SU-DHL-6 (cell line): ENCODE measurements at regions not wholly inside any gene's neighbourhood (a gene's known extent, or its start where the extent isn't known, plus 50 kb on each side); places are given as distances from the start of the nearest gene placed in this dataset.

Source experiments
- H2AFZ ChIP-seq: fragments of 200-600 bp; sonication (generic); 2 replicates; pipeline ENCODE4 v1.6.1; 2014; ENCODE audit warnings: low read depth, mild to moderate bottlenecking, moderate library complexity, mixed read lengths, antibody characterized with exemption, low read length; ENCODE audit not compliant: severe bottlenecking
- H3F3A ChIP-seq: fragments of 200-600 bp; shearing (Covaris generic); 2 replicates; pipeline ENCODE4 v1.6.0; 2016; ENCODE audit warnings: antibody characterized with exemption, mild to moderate bottlenecking; ENCODE audit not compliant: insufficient read depth
- H3K27ac ChIP-seq: fragments of 200-600 bp; sonication (generic); 2 replicates; pipeline ENCODE4 v1.5.1; 2016; ENCODE audit warnings: low read depth, mild to moderate bottlenecking, low read length, moderate library complexity, mixed read lengths
- H3K27me3 ChIP-seq: fragments of 200-600 bp; sonication (generic), shearing (Covaris generic); 2 replicates; pipeline ENCODE4 v1.6.0; 2014; ENCODE audit warnings: mild to moderate bottlenecking, low read length
- H3K36me3 ChIP-seq: fragments of 200-600 bp; sonication (generic); 2 replicates; pipeline ENCODE4 v1.6.1; 2014; ENCODE audit warnings: mild to moderate bottlenecking, low read length, mixed read lengths
- H3K4me2 ChIP-seq: fragments of 300-600, 200-600 bp; shearing (Covaris generic), sonication (generic); 2 replicates; pipeline ENCODE4 v1.6.0; 2014; ENCODE audit warnings: low read length, low read depth, mild to moderate bottlenecking; ENCODE audit not compliant: poor library complexity, severe bottlenecking
- H3K4me3 ChIP-seq: fragments of 200-600 bp; sonication (generic); 2 replicates; pipeline ENCODE4 v1.5.1; 2014; ENCODE audit warnings: antibody characterized with exemption, low read length, mild to moderate bottlenecking, mixed read lengths; ENCODE audit not compliant: insufficient read depth, poor library complexity, severe bottlenecking
- H3K79me2 ChIP-seq: fragments of 200-600 bp; sonication (generic); 2 replicates; pipeline ENCODE4 v1.6.1; 2014; ENCODE audit warnings: mild to moderate bottlenecking, low read length, moderate library complexity; ENCODE audit not compliant: insufficient read depth
- H3K9ac ChIP-seq: fragments of 200-600 bp; sonication (generic); 2 replicates; pipeline ENCODE4 v1.7.0; 2014; ENCODE audit warnings: mild to moderate bottlenecking, low read length
- H3K9me2 ChIP-seq: fragments of 200-600 bp; sonication (generic); replicated peaks from 2 replicates; pipeline ENCODE4 v1.6.1; 2014; ENCODE audit warnings: low read length; ENCODE audit not compliant: insufficient read depth
- H3K9me3 ChIP-seq: fragments of 200-600 bp; sonication (generic); 2 replicates; pipeline ENCODE4 v1.6.1; 2014; ENCODE audit warnings: low read length, mixed read lengths; ENCODE audit not compliant: insufficient read depth
- H4K20me1 ChIP-seq: fragments of 200-600 bp; sonication (generic); 2 replicates; pipeline ENCODE4 v1.6.1; 2014; ENCODE audit warnings: low read depth, mild to moderate bottlenecking, antibody characterized with exemption, low read length, moderate library complexity, mixed read lengths
- CTCF ChIP-seq: fragments of 200-600 bp; sonication (generic); IDR thresholded peaks from one replicate; pipeline ENCODE4 v1.5.1; 2017; ENCODE audit warnings: antibody characterized with exemption, mild to moderate bottlenecking, low read length, moderate library complexity; ENCODE audit not compliant: insufficient read depth, poor library complexity, severe bottlenecking
- EZH2phosphoT487 ChIP-seq: fragments of 200-600 bp; sonication (generic), shearing (Covaris generic); conservative IDR thresholded peaks from 2 replicates; pipeline ENCODE4 v1.6.1; 2018; ENCODE audit warnings: mild to moderate bottlenecking, antibody characterized with exemption, low read length, moderate library complexity, mixed read lengths

GRCh38 chr14:38481952-38482678 lies 226.2 kb upstream of the CLEC14A start:
- H3K9me3 ChIP-seq = no peaks in the 10 kb centered on the region
- no peaks in the 10 kb centered on the region for H3K9me2 ChIP-seq
- H3K4me2 ChIP-seq = no peak overlapping the region
- H3K79me2 ChIP-seq = no peaks in the 10 kb centered on the region
- no peak overlapping the region for H2AFZ ChIP-seq
- no peak for TF ChIP-seq EZH2phosphoT487
- no peak for TF ChIP-seq CTCF
- H4K20me1 ChIP-seq = no peaks in the 10 kb centered on the region
- H3K27me3 ChIP-seq = no peaks in the 10 kb centered on the region
- H3K36me3 ChIP-seq = no peaks in the 10 kb centered on the region
- no peak overlapping the region for H3K27ac ChIP-seq
- no peak overlapping the region for H3K9ac ChIP-seq
- H3F3A ChIP-seq = no peaks in the 10 kb centered on the region
- H3K4me3 ChIP-seq = no peak overlapping the region

- no peaks in the 10 kb centered on the region for H3K36me3 ChIP-seq
- H3K27ac ChIP-seq = no peak overlapping the region
- no peak for TF ChIP-seq CTCF
- no peaks in the 10 kb centered on the region for H3K27me3 ChIP-seq
- no peaks in the 10 kb centered on the region for H3K79me2 ChIP-seq
- H3K9me2 ChIP-seq = no peaks in the 10 kb centered on the region
- no peaks in the 10 kb centered on the region for H3F3A ChIP-seq
- H3K9me3 ChIP-seq = no peaks in the 10 kb centered on the region
- no peaks in the 10 kb centered on the region for H4K20me1 ChIP-seq
- H2AFZ ChIP-seq = no peak overlapping the region
- H3K9ac ChIP-seq = no peak overlapping the region
- H3K4me2 ChIP-seq = no peak overlapping the region
- no peak overlapping the region for H3K4me3 ChIP-seq
These were observed 213.3 kb upstream of the CLEC14A start for GRCh38 chr14:38469156-38469555.

GRCh38 chr14:38442208-38442607 lies 186.3 kb upstream of the CLEC14A start:
- no peaks in the 10 kb centered on the region for H3K9me3 ChIP-seq
- no peak overlapping the region for H3K27ac ChIP-seq
- TF ChIP-seq CTCF (no peak), EZH2phosphoT487 (no peak)
- no peak overlapping the region for H3K9ac ChIP-seq
- H3K4me2 ChIP-seq = no peak overlapping the region
- H4K20me1 ChIP-seq = no peaks in the 10 kb centered on the region
- no peaks in the 10 kb centered on the region for H3K36me3 ChIP-seq
- no peak overlapping the region for H3K4me3 ChIP-seq
- H3F3A ChIP-seq = no peaks in the 10 kb centered on the region
- no peaks in the 10 kb centered on the region for H3K27me3 ChIP-seq
- H3K9me2 ChIP-seq = no peaks in the 10 kb centered on the region
- no peak overlapping the region for H2AFZ ChIP-seq
- H3K79me2 ChIP-seq = no peaks in the 10 kb centered on the region
